ENCODE measurements at regions not wholly inside any gene's neighbourhood (a gene's known extent, or its start where the extent isn't known, plus 50 kb on each side); places are given as distances from the start of the nearest gene placed in this dataset.

DNA sequence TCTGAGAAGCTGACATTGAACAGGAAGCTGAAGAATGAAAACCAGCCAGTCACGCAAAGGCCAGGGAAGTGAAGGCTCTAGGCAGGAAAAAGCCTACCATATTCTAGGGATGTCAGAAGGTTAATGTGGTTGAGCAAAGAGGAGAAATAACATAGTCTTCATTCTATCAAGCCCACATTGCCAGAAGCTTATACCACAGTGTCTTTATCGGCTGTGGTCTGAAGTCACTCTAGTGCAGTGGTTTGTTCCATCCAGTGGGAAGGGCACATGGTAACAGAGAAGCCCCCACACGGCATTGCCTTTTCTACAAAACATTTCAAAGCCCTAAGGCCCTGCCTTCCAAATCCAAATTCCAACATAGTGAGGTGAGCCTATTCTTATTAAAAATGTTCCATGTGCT is 311.3 kb downstream of the TNS1 start (continued):
- TF ChIP-seq, protein P1, sequence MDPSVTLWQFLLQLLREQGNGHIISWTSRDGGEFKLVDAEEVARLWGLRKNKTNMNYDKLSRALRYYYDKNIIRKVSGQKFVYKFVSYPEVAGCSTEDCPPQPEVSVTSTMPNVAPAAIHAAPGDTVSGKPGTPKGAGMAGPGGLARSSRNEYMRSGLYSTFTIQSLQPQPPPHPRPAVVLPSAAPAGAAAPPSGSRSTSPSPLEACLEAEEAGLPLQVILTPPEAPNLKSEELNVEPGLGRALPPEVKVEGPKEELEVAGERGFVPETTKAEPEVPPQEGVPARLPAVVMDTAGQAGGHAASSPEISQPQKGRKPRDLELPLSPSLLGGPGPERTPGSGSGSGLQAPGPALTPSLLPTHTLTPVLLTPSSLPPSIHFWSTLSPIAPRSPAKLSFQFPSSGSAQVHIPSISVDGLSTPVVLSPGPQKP (IDR thresholded peaks at IDR 0.05; ENCODE audit: low read depth, low read length): no peak
- TF ChIP-seq SIX5 (IDR thresholded peaks at IDR 0.05; ENCODE audit: low read depth, low read length, severe bottlenecking): no peak
- no peak for TF ChIP-seq LARP7 (IDR thresholded peaks at IDR 0.05)
- TF ChIP-seq, protein P2, sequence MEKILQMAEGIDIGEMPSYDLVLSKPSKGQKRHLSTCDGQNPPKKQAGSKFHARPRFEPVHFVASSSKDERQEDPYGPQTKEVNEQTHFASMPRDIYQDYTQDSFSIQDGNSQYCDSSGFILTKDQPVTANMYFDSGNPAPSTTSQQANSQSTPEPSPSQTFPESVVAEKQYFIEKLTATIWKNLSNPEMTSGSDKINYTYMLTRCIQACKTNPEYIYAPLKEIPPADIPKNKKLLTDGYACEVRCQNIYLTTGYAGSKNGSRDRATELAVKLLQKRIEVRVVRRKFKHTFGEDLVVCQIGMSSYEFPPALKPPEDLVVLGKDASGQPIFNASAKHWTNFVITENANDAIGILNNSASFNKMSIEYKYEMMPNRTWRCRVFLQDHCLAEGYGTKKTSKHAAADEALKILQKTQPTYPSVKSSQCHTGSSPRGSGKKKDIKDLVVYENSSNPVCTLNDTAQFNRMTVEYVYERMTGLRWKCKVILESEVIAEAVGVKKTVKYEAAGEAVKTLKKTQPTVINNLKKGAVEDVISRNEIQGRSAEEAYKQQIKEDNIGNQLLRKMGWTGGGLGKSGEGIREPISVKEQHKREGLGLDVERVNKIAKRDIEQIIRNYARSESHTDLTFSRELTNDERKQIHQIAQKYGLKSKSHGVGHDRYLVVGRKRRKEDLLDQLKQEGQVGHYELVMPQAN (conservative IDR thresholded peaks at IDR 0.05): no peak

DNA sequence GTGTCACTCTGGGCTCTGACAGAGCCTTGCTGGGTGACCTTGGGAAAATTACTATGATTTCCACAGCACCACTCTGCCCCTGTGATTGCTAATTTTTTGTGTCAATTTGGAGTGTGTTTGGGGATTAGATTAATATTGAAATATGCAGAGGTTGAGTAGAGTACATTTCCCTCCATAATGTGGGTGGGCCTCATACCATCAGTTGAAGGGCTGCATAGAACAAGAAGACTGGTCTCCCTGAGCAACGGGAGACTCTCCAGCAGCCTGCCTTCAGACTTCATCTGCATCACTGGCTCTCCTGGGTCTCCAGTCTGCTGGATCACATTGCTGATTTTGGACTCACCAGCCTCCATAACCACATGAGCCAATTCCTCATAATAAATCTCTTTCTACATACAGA is 313.7 kb downstream of the TNS1 start:
- FAIRE-seq (no peak), ATAC-seq (no peak), DNase-seq (ENCODE audit: low read depth, low spot score) (no peak)
- Histone ChIP-seq H3K4me2 (ENCODE audit: control insufficient read depth, insufficient read depth) (no peak overlapping the region), H3K9ac (ENCODE audit: control insufficient read depth, insufficient read depth, low read length) (no peak overlapping the region), H3K27ac (ENCODE audit: control insufficient read depth, insufficient read depth) (no peak overlapping the region), H4K20me1 (ENCODE audit: control insufficient read depth, insufficient read depth) (no peaks in the 10 kb centered on the region), H3K9me3 (replicated peaks; ENCODE audit: control insufficient read depth, insufficient read depth, low read length) (no peaks in the 10 kb centered on the region), H3K4me1 (ENCODE audit: control insufficient read depth, insufficient read depth, low read length) (no peaks in the 10 kb centered on the region), H2AFZ (ENCODE audit: control insufficient read depth, low read depth, low read length) (no peak overlapping the region), H3K36me3 (ENCODE audit: control insufficient read depth in 2 of 2, insufficient read depth in 2 of 2, low read length in 1 of 2) (no peaks in the 10 kb centered on the region), H3K79me2 (ENCODE audit: control insufficient read depth, insufficient read depth, low read length) (no peaks in the 10 kb centered on the region), H3K27me3 (replicated peaks in 1 of 2; ENCODE audit: control insufficient read depth in 2 of 2, insufficient read depth in 2 of 2, low read length in 1 of 2) (no peaks in the 10 kb centered on the region), H3K4me3 (no peak overlapping the region)
- intact Hi-C loops (cut with micrococcal nuclease; ENCODE audit: unreplicated experiment) (no loop called here), in situ Hi-C loops (cut with MboI) (no loop called here)
- POLR2A ChIA-PET: no interaction called here
- RAD21 ChIA-PET (ENCODE audit: unreplicated experiment): no interaction called here
- SMC1A ChIA-PET (ENCODE audit: uncharacterized antibody, unreplicated experiment): no interaction called here
- 0% methylated on average over 1 of the region's 1 CpG for WGBS (ENCODE audit: insufficient coverage, insufficient replicate concordance, low lambda C conversion rate, missing lambda C conversion rate)
- BruUV-seq (replicated peaks): no TSS peak
- CTCF ChIA-PET: no interaction called here
- TF ChIP-seq POLR2A (IDR thresholded peaks at IDR 0.05; ENCODE audit: low read depth, low read length) (no peak), HDAC6 (IDR thresholded peaks at IDR 0.05; ENCODE audit: unreplicated experiment) (no peak), GATAD2B (conservative IDR thresholded peaks at IDR 0.05; ENCODE audit: low read depth) (no peak)
- TF ChIP-seq, protein P1 (IDR thresholded peaks at IDR 0.05; ENCODE audit: low read depth, low read length): no peak
- TF ChIP-seq, protein P3, sequence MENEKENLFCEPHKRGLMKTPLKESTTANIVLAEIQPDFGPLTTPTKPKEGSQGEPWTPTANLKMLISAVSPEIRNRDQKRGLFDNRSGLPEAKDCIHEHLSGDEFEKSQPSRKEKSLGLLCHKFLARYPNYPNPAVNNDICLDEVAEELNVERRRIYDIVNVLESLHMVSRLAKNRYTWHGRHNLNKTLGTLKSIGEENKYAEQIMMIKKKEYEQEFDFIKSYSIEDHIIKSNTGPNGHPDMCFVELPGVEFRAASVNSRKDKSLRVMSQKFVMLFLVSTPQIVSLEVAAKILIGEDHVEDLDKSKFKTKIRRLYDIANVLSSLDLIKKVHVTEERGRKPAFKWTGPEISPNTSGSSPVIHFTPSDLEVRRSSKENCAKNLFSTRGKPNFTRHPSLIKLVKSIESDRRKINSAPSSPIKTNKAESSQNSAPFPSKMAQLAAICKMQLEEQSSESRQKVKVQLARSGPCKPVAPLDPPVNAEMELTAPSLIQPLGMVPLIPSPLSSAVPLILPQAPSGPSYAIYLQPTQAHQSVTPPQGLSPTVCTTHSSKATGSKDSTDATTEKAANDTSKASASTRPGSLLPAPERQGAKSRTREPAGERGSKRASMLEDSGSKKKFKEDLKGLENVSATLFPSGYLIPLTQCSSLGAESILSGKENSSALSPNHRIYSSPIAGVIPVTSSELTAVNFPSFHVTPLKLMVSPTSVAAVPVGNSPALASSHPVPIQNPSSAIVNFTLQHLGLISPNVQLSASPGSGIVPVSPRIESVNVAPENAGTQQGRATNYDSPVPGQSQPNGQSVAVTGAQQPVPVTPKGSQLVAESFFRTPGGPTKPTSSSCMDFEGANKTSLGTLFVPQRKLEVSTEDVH (IDR thresholded peaks at IDR 0.05; ENCODE audit: low read depth, partially characterized antibody): no peak
- TF ChIP-seq, protein P4, sequence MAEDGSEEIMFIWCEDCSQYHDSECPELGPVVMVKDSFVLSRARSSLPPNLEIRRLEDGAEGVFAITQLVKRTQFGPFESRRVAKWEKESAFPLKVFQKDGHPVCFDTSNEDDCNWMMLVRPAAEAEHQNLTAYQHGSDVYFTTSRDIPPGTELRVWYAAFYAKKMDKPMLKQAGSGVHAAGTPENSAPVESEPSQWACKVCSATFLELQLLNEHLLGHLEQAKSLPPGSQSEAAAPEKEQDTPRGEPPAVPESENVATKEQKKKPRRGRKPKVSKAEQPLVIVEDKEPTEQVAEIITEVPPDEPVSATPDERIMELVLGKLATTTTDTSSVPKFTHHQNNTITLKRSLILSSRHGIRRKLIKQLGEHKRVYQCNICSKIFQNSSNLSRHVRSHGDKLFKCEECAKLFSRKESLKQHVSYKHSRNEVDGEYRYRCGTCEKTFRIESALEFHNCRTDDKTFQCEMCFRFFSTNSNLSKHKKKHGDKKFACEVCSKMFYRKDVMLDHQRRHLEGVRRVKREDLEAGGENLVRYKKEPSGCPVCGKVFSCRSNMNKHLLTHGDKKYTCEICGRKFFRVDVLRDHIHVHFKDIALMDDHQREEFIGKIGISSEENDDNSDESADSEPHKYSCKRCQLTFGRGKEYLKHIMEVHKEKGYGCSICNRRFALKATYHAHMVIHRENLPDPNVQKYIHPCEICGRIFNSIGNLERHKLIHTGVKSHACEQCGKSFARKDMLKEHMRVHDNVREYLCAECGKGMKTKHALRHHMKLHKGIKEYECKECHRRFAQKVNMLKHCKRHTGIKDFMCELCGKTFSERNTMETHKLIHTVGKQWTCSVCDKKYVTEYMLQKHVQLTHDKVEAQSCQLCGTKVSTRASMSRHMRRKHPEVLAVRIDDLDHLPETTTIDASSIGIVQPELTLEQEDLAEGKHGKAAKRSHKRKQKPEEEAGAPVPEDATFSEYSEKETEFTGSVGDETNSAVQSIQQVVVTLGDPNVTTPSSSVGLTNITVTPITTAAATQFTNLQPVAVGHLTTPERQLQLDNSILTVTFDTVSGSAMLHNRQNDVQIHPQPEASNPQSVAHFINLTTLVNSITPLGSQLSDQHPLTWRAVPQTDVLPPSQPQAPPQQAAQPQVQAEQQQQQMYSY (CRISPR knock-in tag; IDR thresholded peaks at IDR 0.05): no peak
- TF ChIP-seq, protein P5, sequence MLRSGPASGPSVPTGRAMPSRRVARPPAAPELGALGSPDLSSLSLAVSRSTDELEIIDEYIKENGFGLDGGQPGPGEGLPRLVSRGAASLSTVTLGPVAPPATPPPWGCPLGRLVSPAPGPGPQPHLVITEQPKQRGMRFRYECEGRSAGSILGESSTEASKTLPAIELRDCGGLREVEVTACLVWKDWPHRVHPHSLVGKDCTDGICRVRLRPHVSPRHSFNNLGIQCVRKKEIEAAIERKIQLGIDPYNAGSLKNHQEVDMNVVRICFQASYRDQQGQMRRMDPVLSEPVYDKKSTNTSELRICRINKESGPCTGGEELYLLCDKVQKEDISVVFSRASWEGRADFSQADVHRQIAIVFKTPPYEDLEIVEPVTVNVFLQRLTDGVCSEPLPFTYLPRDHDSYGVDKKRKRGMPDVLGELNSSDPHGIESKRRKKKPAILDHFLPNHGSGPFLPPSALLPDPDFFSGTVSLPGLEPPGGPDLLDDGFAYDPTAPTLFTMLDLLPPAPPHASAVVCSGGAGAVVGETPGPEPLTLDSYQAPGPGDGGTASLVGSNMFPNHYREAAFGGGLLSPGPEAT (IDR thresholded peaks at IDR 0.05; ENCODE audit: low read depth): no peak

All from GM12878 (cell line).